HG02763 (cell line): ENCODE measurements at regions not wholly inside any gene's neighbourhood (a gene's known extent, or its start where the extent isn't known, plus 50 kb on each side); places are given as distances from the start of the nearest gene placed in this dataset.
"Not testable (repeated sequence)": the region's sequence is repeated elsewhere in the genome, so short reads cannot be mapped to it uniquely, and the experiment has no call there.

Experiments
- ATAC-seq: cut with Tn5 transposase; IDR thresholded peaks from one replicate; pipeline ENCODE4 v1.9.1; 2021; ENCODE audit warnings: mild to moderate bottlenecking, moderate library complexity; ENCODE audit not compliant: unreplicated experiment

GRCh38 chr10:29730969-29731368 is 96.2 kb upstream of the SVIL start:
- no peak for ATAC-seq

- no peak for ATAC-seq
Observed at GRCh38 chr10:29730458-29730857, 95.7 kb upstream of the SVIL start.

- no peak for ATAC-seq
Observed at GRCh38 chr10:29728541-29729049, 93.8 kb upstream of the SVIL start.

- not testable (repeated sequence) for ATAC-seq
Observed at GRCh38 chr10:29725927-29726326, 91.2 kb upstream of the SVIL start.

- ATAC-seq: no peak
Observed at GRCh38 chr10:29725133-29725720, 90.5 kb upstream of the SVIL start.

GRCh38 chr10:29723726-29724125 is 89.0 kb upstream of the SVIL start:
- no peak for ATAC-seq

- no peak for ATAC-seq
Observed at GRCh38 chr10:29722777-29723176, 88.0 kb upstream of the SVIL start.

- ATAC-seq: no peak
Observed at GRCh38 chr10:29720149-29720548, 85.4 kb upstream of the SVIL start.

GRCh38 chr10:29719281-29719675 is 84.5 kb upstream of the SVIL start:
- ATAC-seq: no peak

GRCh38 chr10:29715296-29715695 is 80.5 kb upstream of the SVIL start:
- ATAC-seq: no peak

GRCh38 chr10:29714096-29714874 is 79.5 kb upstream of the SVIL start:
- ATAC-seq: no peak

- no peak for ATAC-seq
Observed at GRCh38 chr10:29713450-29713849, 78.7 kb upstream of the SVIL start.

- no peak for ATAC-seq
Observed at GRCh38 chr10:29712108-29712507, 77.3 kb upstream of the SVIL start.

- no peak for ATAC-seq
Observed at GRCh38 chr10:29710128-29710527, 75.4 kb upstream of the SVIL start.

GRCh38 chr10:29709484-29710002 is 74.8 kb upstream of the SVIL start:
- ATAC-seq: no peak

GRCh38 chr10:29703271-29703670 is 68.5 kb upstream of the SVIL start:
- ATAC-seq: no peak

GRCh38 chr10:29702273-29703164 is 67.7 kb upstream of the SVIL start:
- ATAC-seq: no peak

GRCh38 chr10:29701306-29701705 is 66.5 kb upstream of the SVIL start:
- ATAC-seq: no peak

- ATAC-seq: no peak
Observed at GRCh38 chr10:29699621-29700020, 64.8 kb upstream of the SVIL start.

- no peak for ATAC-seq
Observed at GRCh38 chr10:29698773-29699490, 64.2 kb upstream of the SVIL start.

GRCh38 chr10:29696581-29696980 is 61.8 kb upstream of the SVIL start:
- ATAC-seq: not testable (repeated sequence)
